CD14-positive monocyte (primary cell): ENCODE measurements at regions not wholly inside any gene's neighbourhood (a gene's known extent, or its start where the extent isn't known, plus 50 kb on each side); places are given as distances from the start of the nearest gene placed in this dataset.
A peak's percentile ranks its signal among the peaks of the same experiment; 100 is the strongest.

Experiments
- DNase-seq, 3 donors: peaks; one replicate each; pipeline ENCODE4 v3.0.0-alpha.2; 2011 to 2022
- H2AFZ ChIP-seq: 2 replicates; pipeline ENCODE4 v1.6.0; 2012; ENCODE audit warnings: mild to moderate bottlenecking, low read depth, low read length, inconsistent platforms; ENCODE audit not compliant: insufficient read depth, poor library complexity, severe bottlenecking
- H3K27ac ChIP-seq, 2 donors: 1 replicate in 1 of 2; 2 replicates in 1 of 2; pipeline ENCODE4 v1.5.1; 2012 to 2013; ENCODE audit warnings: low read length in 2 of 2, control low read depth in 1 of 2, inconsistent platforms in 1 of 2, low read depth in 1 of 2, mild to moderate bottlenecking in 1 of 2
- H3K27me3 ChIP-seq, 2 donors: one replicate each; pipeline versions ENCODE4 v1.6.0 to v1.6.1; 2011 to 2013; ENCODE audit warnings: low read length in 2 of 2; ENCODE audit not compliant: control insufficient read depth in 2 of 2, insufficient read depth in 2 of 2
- H3K36me3 ChIP-seq, 2 donors: replicated peaks in 1 of 2; 1 replicate in 1 of 2; 2 replicates in 1 of 2; pipeline versions ENCODE4 v1.5.1 to v1.6.1; 2012 to 2013; ENCODE audit warnings: low read length in 2 of 2, control low read depth in 1 of 2, inconsistent platforms in 1 of 2, mild to moderate bottlenecking in 1 of 2; ENCODE audit not compliant: insufficient read depth in 2 of 2, control insufficient read depth in 1 of 2
- H3K4me1 ChIP-seq, 2 donors: 1 replicate in 1 of 2; 2 replicates in 1 of 2; pipeline versions ENCODE4 v1.5.1 to v1.6.1; 2012 to 2013; ENCODE audit warnings: low read length in 2 of 2, control low read depth in 1 of 2, inconsistent platforms in 1 of 2, mild to moderate bottlenecking in 1 of 2, moderate library complexity in 1 of 2; ENCODE audit not compliant: insufficient read depth in 2 of 2, control insufficient read depth in 1 of 2
- H3K4me2 ChIP-seq: replicated peaks from 2 replicates; pipeline ENCODE3; 2012; ENCODE audit warnings: low read length, moderate library complexity, mild to moderate bottlenecking; ENCODE audit not compliant: poor library complexity, severe bottlenecking; ENCODE audit errors: extremely low read depth
- H3K4me3 ChIP-seq, 3 experiments: fragments of 200-600 bp in 1 of 3; sonication (generic) in 1 of 3; replicated peaks in 1 of 3; 1 replicate in 2 of 3; 2 replicates in 1 of 3; pipeline ENCODE4 v1.5.1; 2011 to 2013; ENCODE audit warnings: low read length in 3 of 3, mild to moderate bottlenecking in 3 of 3, control low read depth in 2 of 3, low read depth in 2 of 3, inconsistent platforms in 1 of 3, moderate library complexity in 1 of 3
- H3K79me2 ChIP-seq: 2 replicates; pipeline ENCODE4 v1.6.0; 2012; ENCODE audit warnings: mild to moderate bottlenecking, control low read depth, inconsistent platforms, low read length, moderate library complexity; ENCODE audit not compliant: insufficient read depth
- H3K9ac ChIP-seq: 2 replicates; pipeline ENCODE4 v1.6.0; 2017; ENCODE audit warnings: low read length, mild to moderate bottlenecking; ENCODE audit not compliant: insufficient read depth, poor library complexity, severe bottlenecking
- H3K9me3 ChIP-seq, 2 donors: replicated peaks in 1 of 2; 1 replicate in 1 of 2; 2 replicates in 1 of 2; pipeline versions ENCODE4 v1.5.1 to v1.6.1; 2012 to 2013; ENCODE audit warnings: low read length in 2 of 2, control low read depth in 1 of 2; ENCODE audit not compliant: control insufficient read depth in 1 of 2, insufficient read depth in 1 of 2
- H4K20me1 ChIP-seq: 2 replicates; pipeline ENCODE4 v1.6.0; 2012; ENCODE audit warnings: mild to moderate bottlenecking, low read length, control low read depth, moderate library complexity; ENCODE audit not compliant: insufficient read depth
- H3K27ac Mint-ChIP-seq, 7 donors: one replicate each; pipeline ENCODE4 v1.8.0; 2020; ENCODE audit warnings: mild to moderate bottlenecking in 7 of 7, mixed read lengths in 7 of 7, moderate library complexity in 6 of 7, inconsistent platforms in 2 of 7
- H3K27me3 Mint-ChIP-seq, 3 donors: one replicate each; pipeline ENCODE4 v1.8.0; 2021 to 2022; ENCODE audit warnings: low read depth in 3 of 3, mild to moderate bottlenecking in 3 of 3, mixed read lengths in 3 of 3, moderate library complexity in 3 of 3, inconsistent platforms in 1 of 3
- H3K36me3 Mint-ChIP-seq, 2 donors: one replicate each; pipeline ENCODE4 v1.8.0; 2020; ENCODE audit warnings: mixed read lengths in 2 of 2, inconsistent platforms in 1 of 2, mild to moderate bottlenecking in 1 of 2
- H3K4me1 Mint-ChIP-seq: one replicate; pipeline ENCODE4 v1.8.0; 2020; ENCODE audit warnings: mild to moderate bottlenecking, mixed read lengths
- H3K4me3 Mint-ChIP-seq, 2 donors: one replicate each; pipeline ENCODE4 v1.8.0; 2020; ENCODE audit warnings: mild to moderate bottlenecking in 2 of 2, mixed read lengths in 2 of 2, moderate library complexity in 1 of 2
- H3K9me3 Mint-ChIP-seq, 7 donors: one replicate each; pipeline ENCODE4 v1.8.0; 2020 to 2022; ENCODE audit warnings: mixed read lengths in 7 of 7, mild to moderate bottlenecking in 6 of 7, moderate library complexity in 6 of 7, inconsistent platforms in 2 of 7
- CTCF ChIP-seq: fragments of 200-600 bp; IDR thresholded peaks from one replicate; pipeline ENCODE4 v1.8.0; 2022; ENCODE audit warnings: antibody characterized with exemption, mild to moderate bottlenecking
- WGBS: methylation state at CpG from one replicate; pipeline ENCODE4 v1.1.5; 2013; ENCODE audit warnings: missing lambda C conversion rate; ENCODE audit not compliant: insufficient coverage; 5-methylcytosine and 5-hydroxymethylcytosine counted together
- intact Hi-C, 2 donors: fragments of 100-400 bp; cut with micrococcal nuclease; formaldehyde crosslinking; loops; one replicate each; pipeline versions ENCODE4 v1.15.0 to v1.15.1; 2023

- H3K9me3 Mint-ChIP-seq = peaks cover 0 to 3% (median 0%) of the 10 kb centered on the region in 7 donors
These were observed 88.4 kb upstream of the CSF3R start for GRCh38 chr1:36571106-36571505.

DNA sequence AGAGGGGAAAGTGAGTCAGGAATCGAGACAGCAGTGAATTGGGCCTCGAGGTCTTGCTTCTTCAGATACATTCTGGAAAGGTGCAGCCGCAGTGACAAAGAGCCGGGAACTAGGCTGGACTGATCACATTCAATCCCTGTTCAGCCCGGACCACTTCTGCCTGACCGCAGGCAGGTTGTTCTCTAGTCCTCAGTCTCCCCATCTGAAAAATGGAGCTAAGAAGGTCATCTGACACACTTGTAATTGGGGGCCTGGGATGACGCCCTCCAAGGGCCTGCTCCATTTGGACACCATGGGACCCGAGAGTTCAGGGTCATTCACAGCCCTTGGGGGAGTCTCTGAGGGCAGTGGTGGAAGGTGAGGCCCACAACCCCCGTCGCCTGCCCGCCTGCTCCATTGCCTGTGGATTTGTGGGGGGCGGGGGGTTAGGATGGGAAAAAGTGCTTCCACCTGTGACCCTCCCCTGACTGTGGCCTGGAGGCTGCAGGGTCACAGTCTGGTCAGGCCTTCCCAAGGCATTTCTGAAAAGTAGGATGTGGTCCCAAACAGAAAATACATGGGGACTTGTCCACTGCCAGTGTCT, 87.9 kb upstream of the CSF3R start:
- intact Hi-C loops = no loop called here
- H3K36me3 Mint-ChIP-seq = no peaks in the 10 kb centered on the region
- no peaks in the 10 kb centered on the region for H3K4me1 Mint-ChIP-seq
- Histone ChIP-seq H4K20me1 (no peaks in the 10 kb centered on the region), H3K27ac (no peak overlapping the region), H3K4me2 (no peak overlapping the region), H3K36me3 (no peaks in the 10 kb centered on the region), H2AFZ (no peak overlapping the region), H3K27me3 (no peaks in the 10 kb centered on the region), H3K4me3 (no peak overlapping the region), H3K9me3 (no peaks in the 10 kb centered on the region), H3K9ac (no peak overlapping the region), H3K79me2 (no peaks in the 10 kb centered on the region), H3K4me1 (no peaks in the 10 kb centered on the region)
- DNase-seq = no peak
- H3K4me3 Mint-ChIP-seq = no peak overlapping the region
- 93% methylated on average over 6 of the region's 12 CpGs for WGBS
- H3K9me3 Mint-ChIP-seq = peaks cover 0 to 1% (median 0%) of the 10 kb centered on the region in 7 donors
- H3K27me3 Mint-ChIP-seq = peaks cover 4 to 24% (median 16%) of the 10 kb centered on the region in 3 donors
- no peak for TF ChIP-seq CTCF
- H3K27ac Mint-ChIP-seq = peak overlapping the region in 1 of 7 donors; percentile 49

More at GRCh38 chr1:36571106-36571505, 88.4 kb upstream of the CSF3R start:
- Mint-ChIP-seq H3K4me3 (no peak overlapping the region), H3K4me1 (no peaks in the 10 kb centered on the region), H3K27me3 (peaks cover 4 to 23% (median 14%) of the 10 kb centered on the region in 3 donors), H3K27ac (no peak overlapping the region), H3K36me3 (no peaks in the 10 kb centered on the region)
- no peak for DNase-seq
- H3K79me2 ChIP-seq = no peaks in the 10 kb centered on the region
- H3K9ac ChIP-seq = no peak overlapping the region
- no peak for TF ChIP-seq CTCF
- H3K4me2 ChIP-seq = no peak overlapping the region
- H3K36me3 ChIP-seq = no peaks in the 10 kb centered on the region
- no peak overlapping the region for H3K4me3 ChIP-seq
- intact Hi-C loops = no loop called here
- no peaks in the 10 kb centered on the region for H3K27me3 ChIP-seq
- H2AFZ ChIP-seq = no peak overlapping the region
- H3K27ac ChIP-seq = no peak overlapping the region
- no peaks in the 10 kb centered on the region for H3K4me1 ChIP-seq
- 67% methylated on average over 1 of the region's 1 CpG for WGBS
- H3K9me3 ChIP-seq = no peaks in the 10 kb centered on the region
- no peaks in the 10 kb centered on the region for H4K20me1 ChIP-seq
